Spleen (tissue), 7 donors: ENCODE measurements at regions not wholly inside any gene's neighbourhood (a gene's known extent, or its start where the extent isn't known, plus 50 kb on each side); places are given as distances from the start of the nearest gene placed in this dataset.

ENCODE experiments used
- CTCF ChIP-seq, 11 experiments: fragments of 200-600 bp in 7 of 11; fragments of 450-650 bp in 4 of 11; sonication (generic) in 4 of 11; IDR thresholded peaks in 8 of 11; conservative IDR thresholded peaks in 3 of 11; 1 replicate in 7 of 11; 2 replicates in 4 of 11; pipeline versions ENCODE4 v1.4.0 to v1.8.0; 2016 to 2021; ENCODE audit warnings: antibody characterized with exemption in 11 of 11, inconsistent platforms in 4 of 11, mild to moderate bottlenecking in 1 of 11
- POLR2A ChIP-seq, 3 donors: fragments of 450-650 bp; IDR thresholded peaks; one replicate each; pipeline ENCODE4 v1.5.1; 2017; ENCODE audit warnings: antibody characterized with exemption in 3 of 3, mild to moderate bottlenecking in 1 of 3
- POLR2AphosphoS5 ChIP-seq, 3 donors: sonication (generic); formaldehyde crosslinking; IDR thresholded peaks; one replicate each; pipeline ENCODE4 v1.5.1; 2017; ENCODE audit warnings: antibody characterized with exemption in 3 of 3
- donor health status: DM: no; HTN: no; CAD: no; lungs with moderate emphysema.
- donor health status: DM: no; HTN: no; CAD: no.
- donor health status: DM: no; HTN: no; CAD: no.

DNA sequence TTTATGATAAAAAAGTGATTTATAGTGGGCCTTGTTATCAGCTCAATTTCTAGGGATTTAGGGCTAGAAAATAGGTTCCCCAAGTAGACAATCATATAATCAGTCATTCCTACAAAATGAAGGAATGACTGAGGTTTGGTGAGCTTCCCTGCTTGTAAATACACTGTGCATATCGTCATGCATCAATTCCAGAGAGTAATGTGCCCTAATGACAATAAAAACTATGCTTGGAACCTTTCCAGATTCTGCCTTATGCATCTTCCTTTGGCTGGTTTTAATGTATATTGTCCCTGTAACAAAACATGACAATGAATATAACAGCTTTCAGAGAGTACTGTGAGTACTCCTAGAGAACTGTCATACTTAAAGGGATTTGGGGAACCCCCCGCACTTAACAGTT lies 1310.9 kb downstream of the PCDH7 start:
- TF ChIP-seq CTCF (IDR thresholded peaks at IDR 0.05 in 8 of 11, conservative IDR thresholded peaks at IDR 0.05 in 3 of 11) (no peak), POLR2AphosphoS5 (IDR thresholded peaks at IDR 0.05) (no peak), POLR2A (IDR thresholded peaks at IDR 0.05) (no peak)
